ENCODE measurements at regions not wholly inside any gene's neighbourhood (a gene's known extent, or its start where the extent isn't known, plus 50 kb on each side); places are given as distances from the start of the nearest gene placed in this dataset.

GRCh38 chr13:48775285-48775684 is 121.6 kb downstream of the CYSLTR2 start (continued):
- TF ChIP-seq POLR2AphosphoS5 (IDR thresholded peaks at IDR 0.05; ENCODE audit: control insufficient read depth, insufficient read depth, low read depth, low read length) (no peak), USF1 (CRISPR knock-in tag; IDR thresholded peaks at IDR 0.05) (no peak), TOE1 (IDR thresholded peaks at IDR 0.05; ENCODE audit: borderline replicate concordance) (no peak), TOE1 (CRISPR knock-in tag; IDR thresholded peaks at IDR 0.05; ENCODE audit: borderline replicate concordance, low read depth) (no peak), GTF2B (IDR thresholded peaks at IDR 0.05; ENCODE audit: extremely low read depth, insufficient read length) (no peak), ZNF778 (CRISPR knock-in tag; IDR thresholded peaks at IDR 0.05) (no peak), TEAD4 (IDR thresholded peaks at IDR 0.05; ENCODE audit: low read length) (no peak), TEAD4 (CRISPR knock-in tag; IDR thresholded peaks at IDR 0.05; ENCODE audit: borderline replicate concordance) (no peak), PATZ1 (CRISPR knock-in tag; IDR thresholded peaks at IDR 0.05; ENCODE audit: borderline replicate concordance) (no peak)

Measured in K562 (cell line).